Esophagus muscularis mucosa (tissue), 4 donors: ENCODE measurements at regions not wholly inside any gene's neighbourhood (a gene's known extent, or its start where the extent isn't known, plus 50 kb on each side); places are given as distances from the start of the nearest gene placed in this dataset.

Experiments
- CTCF ChIP-seq, 3 experiments: fragments of 200-600 bp in 2 of 3; fragments of 450-650 bp in 1 of 3; sonication (generic) in 2 of 3; IDR thresholded peaks; one replicate each; pipeline ENCODE4 v1.5.1; 2017 to 2019; ENCODE audit warnings: antibody characterized with exemption in 3 of 3, mild to moderate bottlenecking in 2 of 3, moderate library complexity in 1 of 3
- EP300 ChIP-seq: sonication (generic); formaldehyde crosslinking; IDR thresholded peaks from one replicate; pipeline ENCODE4 v1.6.1; 2017; ENCODE audit warnings: antibody characterized with exemption
- POLR2AphosphoS5 ChIP-seq, 2 donors: sonication (generic); formaldehyde crosslinking; IDR thresholded peaks; one replicate each; pipeline ENCODE4 v1.6.1; 2017; ENCODE audit warnings: antibody characterized with exemption in 2 of 2

- TF ChIP-seq CTCF (IDR thresholded peaks at IDR 0.05) (no peak), EP300 (no peak), POLR2AphosphoS5 (IDR thresholded peaks at IDR 0.05) (no peak)
Observed at GRCh38 chr6:98254624-98255023, 579.8 kb upstream of the POU3F2 start.
